Frontal cortex (tissue), 3 donors: ENCODE measurements at regions not wholly inside any gene's neighbourhood (a gene's known extent, or its start where the extent isn't known, plus 50 kb on each side); places are given as distances from the start of the nearest gene placed in this dataset.
"Not testable (repeated sequence)": the region's sequence is repeated elsewhere in the genome, so short reads cannot be mapped to it uniquely, and the experiment has no call there.

Source experiments
- DNase-seq, 2 donors: peaks; one replicate each; pipeline ENCODE4 v3.0.0; 2012; ENCODE audit warnings: low spot score in 2 of 2
- FAIRE-seq: peaks from 2 replicates; lab custom pipeline; 2012; peaks lifted over from hg19 to GRCh38; lab: Jason Lieb, UNC
- donor health status: control.
- donor health status: control.
- donor health status: control.

DNA sequence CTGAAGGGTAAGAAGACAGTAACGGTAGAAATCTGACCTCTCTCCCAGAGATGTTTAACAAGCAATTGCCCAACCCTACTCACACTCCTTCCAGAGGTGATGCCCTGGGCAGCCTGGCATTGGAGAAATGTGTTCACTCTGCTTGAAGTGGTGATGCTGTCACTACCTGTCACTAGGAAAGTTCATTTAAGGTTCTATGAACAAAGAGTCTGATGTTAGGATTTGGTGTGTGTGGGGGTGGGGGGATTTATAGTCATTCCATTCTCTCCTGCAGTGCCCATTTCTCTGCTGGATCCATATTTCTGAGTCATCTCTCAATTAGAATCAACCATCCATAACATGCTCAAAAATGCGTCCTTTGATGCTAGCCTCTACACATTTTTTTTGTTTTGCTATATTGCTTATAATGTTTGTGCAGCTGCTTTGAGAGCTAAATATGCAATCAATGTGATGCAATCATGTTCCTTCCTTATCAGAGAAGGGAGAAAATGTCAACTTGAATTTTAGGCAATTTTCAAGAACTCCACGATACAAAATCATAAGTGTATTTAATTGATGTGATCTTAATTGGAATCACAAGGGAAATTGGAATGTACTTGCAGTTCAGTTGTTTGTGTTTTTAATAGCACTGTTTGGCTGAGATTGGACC, 173.9 kb downstream of the DUSP10 start:
- DNase-seq (no peak), FAIRE-seq (no peak)

DNA sequence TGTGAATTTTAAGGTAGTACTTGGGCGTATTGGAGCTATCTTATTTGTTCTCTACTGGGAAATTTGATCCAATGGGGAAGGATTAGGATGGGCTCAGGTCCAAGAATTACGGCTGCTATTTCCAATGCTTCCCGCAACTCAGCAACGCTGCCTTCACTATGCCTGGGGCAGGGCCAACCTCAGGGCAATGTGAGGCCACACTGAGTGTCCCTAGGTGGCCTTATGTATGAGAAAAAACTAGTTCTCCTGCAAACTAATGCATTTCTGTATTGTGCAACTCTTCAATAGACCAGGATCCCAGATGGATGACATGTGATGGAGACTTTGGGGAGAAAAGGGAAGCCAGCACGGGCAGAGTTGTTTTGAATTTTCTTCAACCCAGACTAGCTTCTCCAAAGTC, 168.1 kb downstream of the DUSP10 start:
- FAIRE-seq: no peak
- no peak for DNase-seq

DNA sequence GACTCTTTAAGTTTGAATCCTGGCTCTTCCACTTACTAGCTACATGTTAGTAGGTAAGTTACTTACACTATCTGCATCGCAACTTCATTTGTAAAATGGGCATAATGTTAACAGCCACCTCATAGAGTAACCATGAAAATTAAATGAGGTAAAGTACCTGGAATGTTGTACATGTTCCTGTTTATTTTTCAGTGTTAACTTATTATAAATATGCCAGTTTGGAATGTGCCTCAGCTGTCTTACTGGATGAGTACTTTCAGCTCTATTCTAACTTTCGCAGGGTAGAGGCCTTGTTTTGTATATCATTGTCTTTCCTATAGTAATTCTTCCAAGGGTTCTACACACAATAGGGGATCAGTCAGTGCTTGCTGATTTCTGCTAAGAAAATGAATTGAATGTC, 167.4 kb downstream of the DUSP10 start:
- FAIRE-seq: no peak
- no peak for DNase-seq

DNA sequence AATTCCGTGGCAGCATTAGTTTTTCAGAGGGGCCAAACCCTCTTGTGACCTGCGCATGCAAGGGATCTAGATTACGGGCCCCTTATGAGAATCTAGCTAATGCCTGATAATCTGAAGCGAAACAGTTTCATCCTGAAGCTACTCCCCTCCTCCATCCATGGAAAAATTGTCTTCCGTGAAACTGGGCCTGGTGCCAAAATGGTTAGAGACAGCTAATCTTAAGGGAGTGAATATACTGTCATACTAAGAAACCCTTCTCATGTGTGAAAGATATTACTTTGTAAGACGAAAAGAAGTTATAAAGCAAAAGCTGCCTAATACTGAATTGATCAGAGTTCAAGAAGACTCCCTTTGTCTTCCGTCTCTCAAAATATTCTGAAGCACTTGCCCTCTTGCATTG, 166.3 kb downstream of the DUSP10 start:
- no peak for DNase-seq

DNA sequence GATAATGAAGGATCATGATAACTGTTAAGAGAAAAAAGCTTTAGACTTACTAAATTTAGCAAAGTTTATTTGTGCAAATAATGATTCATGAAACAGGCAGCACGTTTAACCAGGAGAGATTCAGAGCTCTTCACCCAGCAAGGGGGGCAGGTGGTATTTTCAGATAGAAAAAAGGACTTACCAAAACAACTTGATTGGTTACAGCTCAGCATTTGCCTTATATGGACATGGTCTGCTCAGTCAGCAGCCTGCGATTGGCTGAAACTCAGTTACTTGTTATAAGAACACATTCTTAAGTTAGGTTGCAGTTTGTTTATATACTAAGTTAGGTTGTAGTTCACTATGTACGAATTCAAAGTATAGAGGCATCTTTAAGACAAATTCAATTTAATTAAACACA, 165.6 kb downstream of the DUSP10 start:
- no peak for DNase-seq
- FAIRE-seq: no peak

More for the DNA sequence above, 166.3 kb downstream of the DUSP10 start:
- no peak for FAIRE-seq

DNA sequence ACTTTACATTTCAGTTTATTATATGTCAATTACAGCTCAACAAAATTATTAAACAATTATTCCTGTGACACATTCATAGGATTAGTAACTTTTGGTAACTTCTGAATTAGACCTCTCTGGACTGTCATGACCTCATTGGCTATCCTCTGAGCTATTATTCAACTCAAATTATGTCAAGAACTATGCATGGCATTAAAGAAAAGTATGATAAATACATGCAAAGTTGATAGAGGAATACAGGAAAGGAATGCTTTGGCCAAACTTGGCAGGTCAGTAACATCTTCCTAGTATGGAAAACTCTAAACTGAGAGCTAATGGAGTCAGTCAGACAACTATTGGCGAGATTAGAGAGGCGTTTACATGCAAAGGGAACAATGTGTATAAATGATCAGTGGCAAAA, 158.4 kb downstream of the DUSP10 start:
- DNase-seq: no peak
- no peak for FAIRE-seq

DNA sequence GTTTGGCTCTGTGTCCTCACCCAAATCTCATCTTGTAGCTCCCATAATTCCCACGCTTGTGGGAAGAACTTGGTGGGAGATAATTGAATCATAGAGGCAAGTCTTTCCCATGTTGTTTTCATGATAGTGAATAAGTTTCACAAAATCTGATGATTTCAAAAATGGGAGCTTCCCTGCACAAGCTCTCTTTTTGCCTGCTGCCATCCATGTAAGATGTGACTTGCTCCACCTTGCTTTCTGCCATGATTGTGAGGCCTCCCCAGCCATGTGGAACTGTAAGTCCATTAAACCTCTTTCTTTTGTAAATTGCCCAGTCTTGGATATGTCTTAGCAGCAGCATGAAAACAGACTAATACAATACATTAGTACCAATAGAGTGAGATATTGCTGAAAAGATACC, 154.9 kb downstream of the DUSP10 start:
- not testable (repeated sequence) for DNase-seq, FAIRE-seq

DNA sequence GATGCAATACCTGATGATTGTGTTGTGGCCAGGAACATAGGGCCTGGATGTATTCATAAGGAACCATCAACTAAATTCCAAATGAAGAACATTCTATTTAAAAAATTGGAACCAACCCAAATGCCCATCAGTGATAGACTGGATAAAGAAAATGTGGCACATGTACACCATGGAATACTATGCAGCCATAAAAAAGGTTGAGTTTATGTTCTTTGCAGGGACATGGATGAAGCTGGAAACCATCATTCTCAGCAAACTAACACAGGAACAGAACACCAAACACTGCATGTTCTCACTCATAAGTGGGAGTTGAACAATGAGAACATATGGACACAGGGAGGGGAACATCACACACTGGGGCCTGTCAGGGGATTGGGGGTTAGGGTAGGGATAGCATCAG, 150.6 kb downstream of the DUSP10 start:
- not testable (repeated sequence) for DNase-seq, FAIRE-seq

DNA sequence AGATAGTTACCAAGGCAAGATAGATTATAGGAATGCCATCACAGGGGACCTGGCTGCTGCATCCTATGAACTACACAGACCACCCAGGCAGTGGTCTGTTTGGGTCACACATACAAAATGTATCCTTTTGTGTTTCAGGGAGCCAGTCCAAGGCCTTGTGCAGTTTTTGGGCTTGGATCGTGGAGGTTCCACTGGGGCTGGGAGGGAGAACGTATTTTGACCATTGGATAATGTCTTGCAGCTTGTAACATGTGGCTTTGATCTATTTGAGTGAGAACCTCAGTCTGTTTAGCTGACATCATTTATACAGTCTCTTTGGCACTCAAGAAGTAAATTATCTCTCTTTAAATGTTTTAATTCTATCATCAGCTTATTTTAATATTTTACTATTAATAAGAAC, 147.3 kb downstream of the DUSP10 start:
- DNase-seq (no peak), FAIRE-seq (no peak)

DNA sequence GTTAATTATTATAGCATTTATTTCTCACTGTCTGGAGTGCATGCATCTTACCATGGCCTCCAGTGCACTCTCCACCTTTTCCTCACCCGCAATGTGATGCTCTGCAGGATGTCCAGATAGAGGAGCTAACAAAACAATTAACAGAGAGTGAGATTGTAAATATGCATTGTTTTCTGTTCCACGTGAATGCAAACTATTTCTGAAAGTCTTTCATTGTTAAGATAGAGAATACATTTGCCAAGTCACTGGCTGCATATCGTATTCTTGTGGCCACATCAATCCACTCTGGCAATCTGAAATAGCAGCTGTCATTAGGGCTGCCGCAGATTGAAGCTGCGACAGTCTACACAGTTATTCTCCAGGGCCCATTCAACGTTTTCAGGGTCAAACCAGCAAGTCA, 143.8 kb downstream of the DUSP10 start:
- DNase-seq (no peak), FAIRE-seq (no peak)

DNA sequence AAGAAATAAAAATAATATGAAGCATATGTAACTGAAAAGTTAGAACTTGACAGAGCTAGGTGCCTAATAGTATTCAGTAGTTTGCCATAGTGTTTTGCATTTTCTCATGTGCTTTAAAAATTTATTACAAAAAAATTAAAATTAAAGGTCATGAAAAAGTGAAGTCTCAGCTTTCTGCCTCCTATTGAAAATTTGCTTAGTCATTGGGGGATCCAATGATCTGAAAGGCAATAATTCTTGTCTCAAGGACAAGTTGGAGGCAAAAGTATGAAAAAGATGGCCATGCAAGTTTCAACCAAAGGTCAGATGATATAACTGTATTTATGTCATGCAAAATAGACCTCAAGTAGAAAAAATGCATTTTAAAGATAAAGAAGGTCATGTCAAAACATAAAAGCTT, 140.7 kb downstream of the DUSP10 start:
- DNase-seq (no peak), FAIRE-seq (no peak)

DNA sequence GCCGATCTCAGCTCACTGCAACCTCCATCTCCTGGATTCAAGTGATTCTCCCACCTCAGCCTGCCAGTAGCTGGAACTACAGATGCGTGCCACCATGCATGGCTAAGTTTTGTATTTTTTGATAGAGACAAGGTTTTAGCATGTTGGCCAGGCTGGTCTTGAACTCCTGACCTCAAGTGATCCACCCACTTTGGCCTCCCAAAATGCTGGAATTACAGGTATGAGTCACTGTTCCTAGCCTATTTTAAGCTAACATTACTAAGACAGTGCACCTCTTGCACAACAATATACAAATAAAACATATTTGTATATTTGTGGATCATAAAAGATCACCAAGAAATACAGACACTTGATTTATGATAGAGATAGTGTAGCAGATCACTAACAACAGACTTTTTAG, 139.1 kb downstream of the DUSP10 start:
- DNase-seq: no peak
- FAIRE-seq: no peak

DNA sequence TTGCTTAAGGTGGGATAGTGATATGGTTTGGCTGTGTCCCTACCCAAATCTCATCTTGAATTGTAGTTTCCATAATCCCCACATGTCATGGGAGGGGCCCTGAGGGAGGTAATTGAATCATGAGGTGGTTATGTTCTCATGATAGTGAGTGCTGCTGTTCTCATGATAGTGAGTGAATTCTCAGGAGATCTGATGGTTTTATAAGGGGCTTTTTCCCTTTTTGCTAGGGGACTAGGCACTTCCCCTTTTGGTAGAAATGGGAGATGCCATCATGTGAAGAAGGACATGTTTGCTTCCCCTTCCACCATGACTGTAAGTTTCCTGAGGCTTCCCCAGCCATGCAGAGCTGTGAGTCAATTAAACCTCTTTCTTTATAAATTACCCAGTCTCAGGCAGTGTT, 137.5 kb downstream of the DUSP10 start:
- DNase-seq, FAIRE-seq: not testable (repeated sequence)

DNA sequence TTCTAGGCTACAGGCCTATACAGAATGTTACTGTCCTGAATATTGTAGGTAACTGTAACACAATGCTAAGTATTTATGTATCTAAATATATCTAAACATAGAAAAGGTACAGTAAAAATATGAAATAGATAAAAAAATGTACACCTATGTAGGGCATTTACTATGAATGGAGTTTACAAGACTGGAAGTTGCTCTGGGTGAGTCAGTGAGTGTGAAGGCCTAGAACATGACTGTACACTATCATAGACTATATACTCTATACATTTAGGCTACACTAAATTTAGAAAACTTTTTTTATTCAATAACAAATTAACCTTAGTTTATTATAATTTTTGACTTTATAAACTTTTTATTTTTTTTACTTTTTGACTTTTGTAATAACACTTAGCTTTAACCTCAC, 136.9 kb downstream of the DUSP10 start:
- DNase-seq: no peak
- FAIRE-seq: peak; percentile 98

DNA sequence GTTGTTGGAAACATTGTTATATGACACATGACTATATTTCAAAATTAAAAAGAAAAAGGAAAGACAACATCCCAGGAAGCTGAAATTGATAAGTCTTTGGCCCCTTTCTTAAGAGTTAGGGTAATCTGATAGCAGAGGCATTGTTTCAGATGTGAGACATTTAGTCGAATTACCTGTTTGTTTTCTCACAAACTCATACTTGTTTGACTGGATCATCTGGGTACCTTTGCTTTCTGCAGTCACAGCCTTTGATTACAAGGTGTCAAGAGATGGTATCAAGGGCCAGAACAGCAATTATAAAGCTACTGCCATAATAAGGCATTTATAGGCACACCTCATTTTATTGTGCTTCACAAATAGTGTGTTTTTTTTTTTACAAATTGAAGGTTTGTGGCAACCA, 136.3 kb downstream of the DUSP10 start:
- FAIRE-seq: no peak

DNA sequence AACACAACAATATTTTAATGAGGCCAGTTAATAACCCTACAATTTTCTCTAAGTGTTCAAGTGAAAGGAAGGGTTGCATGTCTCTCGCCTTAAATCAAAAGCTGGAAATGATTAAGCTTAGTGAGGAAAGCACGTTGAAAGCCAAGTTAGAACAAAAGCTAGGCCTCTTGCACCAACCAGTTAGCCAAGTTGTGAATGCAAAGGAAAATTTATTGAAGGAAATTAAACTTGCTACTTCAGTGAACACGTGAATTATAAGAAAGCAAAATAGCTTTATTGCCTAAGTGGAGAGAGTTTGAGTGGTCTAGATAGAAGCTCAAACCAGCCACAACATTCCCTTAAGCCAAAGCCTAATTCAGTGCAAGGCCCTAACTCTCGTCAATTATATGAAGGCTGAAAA, 135.6 kb downstream of the DUSP10 start:
- DNase-seq (no peak), FAIRE-seq (no peak)

More for the DNA sequence above, 136.3 kb downstream of the DUSP10 start:
- no peak for DNase-seq

DNA sequence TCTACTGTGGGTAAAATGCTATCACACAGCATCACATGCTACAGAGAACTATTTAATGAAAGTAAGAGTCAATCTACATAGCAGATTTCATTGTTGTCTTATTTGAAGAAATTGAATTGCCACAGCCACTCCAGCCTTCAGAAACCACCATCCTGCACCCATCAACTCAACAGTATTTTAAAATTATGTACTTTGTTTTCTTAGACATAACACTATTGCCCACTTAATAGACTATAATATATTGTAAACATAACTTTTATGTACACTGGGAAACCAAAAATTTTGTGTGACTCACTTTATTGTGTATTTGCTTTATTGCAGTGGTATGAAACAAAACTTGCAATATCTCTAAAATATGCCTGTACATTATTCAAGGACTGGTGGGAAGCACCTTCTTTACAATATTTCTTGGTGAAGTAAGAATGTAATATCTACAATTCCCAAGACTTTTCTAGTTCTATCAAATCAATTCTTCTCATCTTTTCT, 133.0 kb downstream of the DUSP10 start:
- FAIRE-seq (no peak), DNase-seq (no peak)

DNA sequence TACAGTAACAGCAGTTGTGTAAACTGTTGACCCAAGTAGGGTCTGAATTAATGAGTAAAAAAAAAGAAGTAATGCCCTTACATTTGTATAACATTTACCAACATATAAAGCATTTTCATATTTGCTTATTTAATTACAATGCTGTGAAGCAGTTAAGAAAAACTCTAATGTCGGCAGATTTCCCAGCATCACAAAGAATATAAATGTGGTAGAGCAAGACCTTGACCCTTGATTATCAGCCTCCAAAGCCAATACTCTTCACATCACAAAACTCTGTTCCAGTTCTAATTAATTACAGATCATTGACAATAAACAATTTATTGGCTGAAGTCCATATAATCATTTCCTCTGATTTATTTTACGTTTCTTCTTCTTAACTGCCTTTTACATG, 130.2 kb downstream of the DUSP10 start:
- DNase-seq (no peak), FAIRE-seq (no peak)

DNA sequence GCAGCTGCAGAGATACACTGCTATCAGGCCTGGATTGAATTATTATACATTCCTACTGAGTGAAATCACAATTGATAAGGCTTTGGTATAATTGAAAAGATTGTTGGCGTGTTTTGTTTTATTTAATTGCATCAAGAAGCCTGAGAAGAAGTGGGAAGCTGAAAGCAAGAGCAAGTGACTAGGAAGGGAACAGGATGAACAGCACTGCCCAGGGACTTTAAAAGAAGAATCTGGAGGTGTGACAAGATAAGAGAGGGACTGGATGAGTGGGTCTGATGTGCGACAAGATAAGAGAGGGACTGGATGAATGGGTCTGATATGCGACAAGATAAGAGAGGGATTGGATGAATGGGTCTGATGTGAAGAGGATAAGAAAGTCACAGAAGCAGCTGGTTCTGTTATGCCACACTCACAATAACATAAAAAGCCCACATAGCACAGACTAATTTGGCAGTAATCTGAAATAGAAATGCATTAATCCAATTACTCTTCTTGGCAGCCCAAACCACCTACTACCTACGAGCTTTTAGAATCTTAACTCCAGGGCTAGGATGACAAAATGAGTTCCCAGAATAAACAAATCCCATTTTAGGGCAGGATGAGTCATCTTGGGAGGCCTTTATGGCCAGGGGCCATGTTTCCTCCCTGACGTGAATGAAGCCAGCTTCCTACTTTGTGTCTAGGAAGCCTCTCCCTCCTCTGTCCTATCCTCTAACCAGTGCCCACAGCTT, 129.7 kb downstream of the DUSP10 start:
- peak in 1 of 2 donors; percentile 23 for DNase-seq
- FAIRE-seq: no peak

DNA sequence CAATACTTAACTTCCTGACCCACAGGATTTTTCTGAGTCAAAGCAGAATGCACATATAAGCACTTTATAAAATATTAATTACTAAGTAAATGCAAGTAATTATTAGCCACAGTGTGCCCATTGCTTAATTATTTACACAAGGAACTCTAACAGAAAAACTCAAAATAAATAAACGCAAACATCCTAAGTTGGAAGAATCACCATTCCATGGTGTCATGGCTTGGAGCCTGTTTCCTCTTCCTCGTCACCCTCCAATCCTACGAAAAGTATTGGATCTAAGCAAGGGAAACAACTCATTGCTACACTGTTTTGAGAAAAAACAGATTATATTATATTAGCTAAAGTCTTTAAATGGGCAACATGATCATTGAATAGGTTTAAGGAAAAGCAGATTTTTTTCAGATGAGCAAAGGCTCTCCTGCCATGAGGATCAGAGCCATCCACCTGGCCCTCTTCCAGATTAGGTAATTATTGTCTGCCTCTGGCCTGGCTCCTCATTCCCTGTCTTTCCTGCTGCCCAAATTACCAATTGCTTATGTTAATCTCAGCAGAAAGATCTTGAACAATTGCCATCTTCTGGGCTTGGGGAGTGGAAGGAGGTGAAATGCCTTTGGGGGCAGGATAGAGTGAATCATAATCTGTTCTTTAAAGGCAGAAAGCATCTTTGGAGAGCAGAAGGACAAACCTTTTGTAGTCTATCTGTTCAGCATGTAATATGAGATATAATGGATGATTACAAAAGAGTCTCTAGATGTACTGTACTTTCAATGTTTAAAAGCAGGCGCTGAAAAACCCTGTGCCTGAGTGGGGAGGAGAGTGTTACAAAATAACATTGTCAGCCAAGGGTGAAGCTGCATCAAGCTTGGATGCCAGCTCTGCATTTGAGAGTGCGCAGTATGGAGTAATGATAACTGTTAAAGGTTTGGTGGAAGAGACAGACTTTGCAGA, 121.2 kb downstream of the DUSP10 start:
- no peak for DNase-seq
- no peak for FAIRE-seq

DNA sequence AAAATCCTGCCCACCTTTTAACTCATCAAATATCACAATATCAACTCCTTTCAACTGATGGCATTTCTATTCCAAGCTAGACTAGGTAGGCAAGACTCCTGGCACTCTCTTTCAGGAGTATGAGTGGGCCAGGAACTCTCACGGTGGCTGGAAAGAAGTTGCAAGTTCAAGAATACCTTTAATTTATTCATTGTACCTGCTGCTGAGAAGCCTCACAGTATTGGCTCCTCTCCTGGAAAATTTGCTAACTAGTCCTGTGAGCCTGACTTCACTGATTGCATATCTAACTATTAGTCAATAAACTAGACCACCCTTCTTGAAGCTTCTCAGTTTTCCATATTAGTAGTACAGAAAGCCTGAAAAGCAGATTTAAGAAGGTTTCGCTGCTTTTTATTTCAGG, 120.2 kb downstream of the DUSP10 start:
- DNase-seq (no peak), FAIRE-seq (no peak)
